Pancreas (tissue), 10 donors: ENCODE measurements at regions not wholly inside any gene's neighbourhood (a gene's known extent, or its start where the extent isn't known, plus 50 kb on each side); places are given as distances from the start of the nearest gene placed in this dataset.
"Not testable (repeated sequence)": the region's sequence is repeated elsewhere in the genome, so short reads cannot be mapped to it uniquely, and the experiment has no call there.

Source experiments
- ATAC-seq, 4 donors: fragments of 200-7000 bp; cut with Tn5 transposase; one replicate each; pipeline versions ENCODE4 v1.8.0 to v1.9.1; 2020; ENCODE audit warnings: mild to moderate bottlenecking in 4 of 4, moderate library complexity in 4 of 4
- DNase-seq, 6 donors: peaks; one replicate each; pipeline ENCODE4 v3.0.0-alpha.2; 2020
- FAIRE-seq: peaks from 2 replicates; lab custom pipeline; 2012; peaks lifted over from hg19 to GRCh38; lab: Jason Lieb, UNC
- H3K27ac ChIP-seq, 4 donors: fragments of 200-600 bp; sonication (generic); 1 replicate in 3 of 4; 2 replicates in 1 of 4; pipeline versions ENCODE4 v1.5.0 to v1.8.0; 2020
- H3K27me3 ChIP-seq, 4 donors: fragments of 200-600 bp; one replicate each; pipeline ENCODE4 v1.8.0; 2021
- H3K36me3 ChIP-seq, 3 donors: fragments of 200-600 bp; sonication (generic) in 1 of 3; one replicate each; pipeline versions ENCODE4 v1.5.0 to v1.8.0; 2020 to 2021
- H3K4me1 ChIP-seq, 3 donors: fragments of 200-600 bp; one replicate each; pipeline ENCODE4 v1.8.0; 2021
- H3K4me3 ChIP-seq, 4 donors: fragments of 200-600 bp; sonication (generic) in 2 of 4; one replicate each; pipeline versions ENCODE4 v1.5.0 to v1.8.0; 2020 to 2021
- H3K9me3 ChIP-seq, 4 donors: fragments of 200-600 bp; one replicate each; pipeline ENCODE4 v1.8.0; 2021
- CTCF ChIP-seq, 4 donors: fragments of 200-600 bp; sonication (generic) in 3 of 4; IDR thresholded peaks; one replicate each; pipeline versions ENCODE4 v1.5.0 to v1.8.0; 2021; ENCODE audit warnings: antibody characterized with exemption in 4 of 4
- WGBS, 2 donors: extraction: QIAGEN DNeasy Blood & Tissue Kit; methylation state at CpG; one replicate each; pipeline ENCODE4 v1.1.7; 2013; 5-methylcytosine and 5-hydroxymethylcytosine counted together
- intact Hi-C, 3 donors: fragments of 100-400 bp; cut with DNase I; formaldehyde crosslinking; loops; one replicate each; pipeline versions ENCODE4 v1.11.1 to v1.14.2; 2022
- donor health status: healthy with polysubstance abuse.
- donor health status: DM: no; HTN: no; CAD: no; lungs with moderate emphysema.
- donor health status: DM: no; HTN: no; CAD: no.
- donor health status: control.
- donor health status: control.
- donor health status: Bipolar disorder and iron deficiency.
- donor health status: DM: yes; HTN: yes; CAD: no.
- donor health status: DM: no; HTN: no; CAD: no.
- donor health status: DM: no; HTN: no; CAD: no.
- donor health status: DM: yes; HTN: yes; CAD: no.

DNA sequence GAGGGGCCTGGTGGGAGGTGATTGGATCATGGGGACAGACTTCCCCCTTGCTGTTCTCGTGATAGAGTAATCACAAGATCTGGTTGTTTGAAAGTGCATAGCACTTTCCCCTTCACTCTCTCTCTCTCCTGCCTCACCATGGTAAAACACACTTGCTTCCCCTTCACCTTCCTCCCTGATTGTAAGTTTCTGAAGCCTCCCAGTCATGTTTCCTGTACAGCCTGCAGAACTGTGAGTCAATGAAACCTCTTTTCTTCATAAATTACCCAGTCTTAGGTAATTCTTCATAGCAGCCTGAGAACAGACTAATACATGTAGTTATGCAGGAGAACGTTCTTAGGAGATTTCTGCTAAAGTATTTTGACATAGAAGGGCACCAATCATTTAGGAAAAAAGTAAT, 59.9 kb upstream of the FBXO28 start:
- Histone ChIP-seq H3K27me3 (no peaks in the 10 kb centered on the region), H3K4me1 (no peaks in the 10 kb centered on the region), H3K27ac (no peak overlapping the region), H3K36me3 (no peaks in the 10 kb centered on the region), H3K4me3 (no peak overlapping the region), H3K9me3 (no peaks in the 10 kb centered on the region)
- TF ChIP-seq CTCF (IDR thresholded peaks at IDR 0.05) = no peak
- ATAC-seq = no peak
- 50 to 70% methylated on average over 2 of the region's 2 CpGs for WGBS, 2 donors
- DNase-seq = no peak
- intact Hi-C loops = no loop called here
- no peak for FAIRE-seq

DNA sequence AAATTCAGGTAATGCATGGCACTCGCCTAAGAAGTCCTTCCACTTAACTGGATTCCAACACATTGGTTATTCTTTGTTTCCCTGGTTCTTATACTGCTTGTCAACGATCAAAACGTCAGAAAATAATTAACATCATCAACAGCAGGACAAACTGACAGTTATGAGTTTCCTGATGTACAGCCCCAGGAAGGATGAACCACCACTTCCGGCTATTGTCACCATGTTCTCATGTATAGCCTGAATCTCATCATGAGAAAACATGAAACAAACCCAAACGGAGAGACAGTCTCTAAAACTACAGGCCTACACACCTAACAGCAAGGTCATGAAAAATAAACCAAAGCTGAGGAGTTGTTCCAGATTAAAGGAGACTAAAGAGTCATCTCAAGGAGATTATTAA, 60.5 kb upstream of the FBXO28 start:
- no peak for TF ChIP-seq CTCF (IDR thresholded peaks at IDR 0.05)
- no peak for FAIRE-seq
- intact Hi-C loops = no loop called here
- Histone ChIP-seq H3K9me3 (no peaks in the 10 kb centered on the region), H3K27me3 (no peaks in the 10 kb centered on the region), H3K27ac (no peak overlapping the region), H3K4me3 (no peak overlapping the region), H3K36me3 (no peaks in the 10 kb centered on the region), H3K4me1 (no peaks in the 10 kb centered on the region)
- WGBS, 2 donors = 51 to 54% methylated on average over 5 of the region's 5 CpGs
- ATAC-seq = no peak
- no peak for DNase-seq

DNA sequence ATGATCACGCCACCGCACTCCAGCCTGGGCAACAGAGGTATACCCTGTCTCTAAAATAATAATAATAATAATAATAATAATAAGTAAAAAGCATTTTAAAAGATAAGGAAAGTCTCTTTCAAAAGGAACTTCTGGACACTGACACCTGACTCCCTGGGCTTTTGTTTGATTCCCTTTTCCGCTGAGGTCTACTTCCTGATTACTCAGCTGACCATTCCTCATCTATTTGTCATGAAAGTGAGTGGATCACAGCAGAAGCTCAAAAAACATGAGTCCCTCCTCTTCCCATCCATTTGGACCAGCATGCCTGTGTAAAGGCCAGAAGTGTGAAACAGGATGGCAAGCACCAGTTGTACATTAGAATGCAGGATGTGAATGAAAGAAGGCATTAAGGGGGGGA, 61.1 kb upstream of the FBXO28 start:
- H3K9me3 ChIP-seq = no peaks in the 10 kb centered on the region
- no peak for ATAC-seq
- DNase-seq = no peak
- no peaks in the 10 kb centered on the region for H3K4me1 ChIP-seq
- FAIRE-seq = no peak
- H3K4me3 ChIP-seq = no peak overlapping the region
- no peak for TF ChIP-seq CTCF (IDR thresholded peaks at IDR 0.05)
- H3K36me3 ChIP-seq = no peaks in the 10 kb centered on the region
- no peak overlapping the region for H3K27ac ChIP-seq
- WGBS, 2 donors = 86 to 92% methylated on average over 3 of the region's 3 CpGs
- H3K27me3 ChIP-seq = no peaks in the 10 kb centered on the region
- intact Hi-C loops = no loop called here

GRCh38 chr1:224051782-224052181, 62.1 kb upstream of the FBXO28 start:
- 65 to 71% methylated on average over 5 of the region's 5 CpGs for WGBS, 2 donors

DNA sequence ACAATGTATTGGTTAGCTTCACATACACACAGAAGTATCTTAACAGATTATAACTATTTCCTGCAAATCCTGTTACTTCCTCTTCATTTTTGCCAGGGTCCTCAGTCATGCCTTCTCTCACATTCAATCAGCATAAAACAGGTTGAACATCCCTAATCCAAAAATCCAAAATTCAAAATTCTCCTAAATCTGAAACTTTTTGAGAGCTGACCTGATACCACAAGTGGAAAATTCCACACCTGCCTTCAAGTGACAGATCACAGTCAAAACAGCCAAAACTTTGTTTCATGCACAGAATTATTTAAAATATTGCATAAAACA, 62.9 kb upstream of the FBXO28 start:
- no peak for ATAC-seq
- FAIRE-seq = no peak
- Histone ChIP-seq H3K4me3 (no peak overlapping the region), H3K9me3 (no peaks in the 10 kb centered on the region), H3K4me1 (no peaks in the 10 kb centered on the region), H3K36me3 (no peaks in the 10 kb centered on the region), H3K27me3 (no peaks in the 10 kb centered on the region), H3K27ac (no peak overlapping the region)
- TF ChIP-seq CTCF (IDR thresholded peaks at IDR 0.05) = peak in 1 of 4 donors; percentile 0
- intact Hi-C loops = no loop called here
- DNase-seq = no peak

More at GRCh38 chr1:224051782-224052181, 62.1 kb upstream of the FBXO28 start:
- intact Hi-C loops, H3K4me1 ChIP-seq, H3K36me3 ChIP-seq, H3K27me3 ChIP-seq, H3K9me3 ChIP-seq, H3K27ac ChIP-seq, H3K4me3 ChIP-seq, ATAC-seq, DNase-seq, FAIRE-seq: not testable (repeated sequence)

DNA sequence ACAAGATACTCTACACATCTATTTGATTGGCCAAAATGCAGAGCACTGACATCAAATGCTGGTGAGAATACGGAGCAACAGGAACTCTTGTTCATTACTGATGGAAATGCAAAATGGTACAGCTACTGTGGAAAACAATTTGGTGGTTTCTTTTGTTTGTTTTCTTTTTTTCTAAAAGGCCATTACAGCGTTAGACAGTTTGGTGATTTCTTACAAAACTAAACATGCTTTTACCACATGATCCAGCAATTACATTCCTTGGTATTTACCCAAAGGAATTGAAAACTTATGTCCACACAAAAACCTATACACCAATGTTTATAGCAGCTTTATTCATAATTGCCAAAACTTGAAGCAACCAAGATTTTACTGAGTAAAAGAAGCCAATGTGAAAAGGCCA, 66.4 kb upstream of the FBXO28 start:
- H3K4me1 ChIP-seq = no peaks in the 10 kb centered on the region
- TF ChIP-seq CTCF (IDR thresholded peaks at IDR 0.05) = no peak
- 77 to 80% methylated on average over 2 of the region's 2 CpGs for WGBS, 2 donors
- H3K27ac ChIP-seq = no peak overlapping the region
- ATAC-seq (no peak), DNase-seq (no peak), FAIRE-seq (no peak)
- no peaks in the 10 kb centered on the region for H3K9me3 ChIP-seq
- intact Hi-C loops = loop anchor here in 1 of 3 donors (10.0 kb wide), 1 partner anchor 343 kb away; no protein-coding TSS in a partner anchor
- no peaks in the 10 kb centered on the region for H3K27me3 ChIP-seq
- no peak overlapping the region for H3K4me3 ChIP-seq
- H3K36me3 ChIP-seq = no peaks in the 10 kb centered on the region
